Tibial artery (tissue), 4 donors: ENCODE measurements at regions not wholly inside any gene's neighbourhood (a gene's known extent, or its start where the extent isn't known, plus 50 kb on each side); places are given as distances from the start of the nearest gene placed in this dataset.

Experiments
- DNase-seq, 2 donors: peaks; one replicate each; pipeline ENCODE4 v3.0.0-alpha.2; 2019
- H3K27ac ChIP-seq, 2 donors: fragments of 200-600 bp; sonication (generic) in 1 of 2; 1 replicate in 1 of 2; 2 replicates in 1 of 2; pipeline ENCODE4 v1.5.1; 2018 to 2019; ENCODE audit warnings: mild to moderate bottlenecking in 1 of 2
- H3K27me3 ChIP-seq, 2 donors: fragments of 200-600 bp; sonication (generic) in 1 of 2; one replicate each; pipeline versions ENCODE4 v1.5.1 to v1.6.0; 2016 to 2019
- H3K36me3 ChIP-seq, 3 donors: fragments of 200-600 bp; sonication (generic) in 2 of 3; one replicate each; pipeline ENCODE4 v1.5.1; 2016 to 2019; ENCODE audit warnings: mild to moderate bottlenecking in 2 of 3
- H3K4me1 ChIP-seq, 4 donors: fragments of 200-600 bp; sonication (generic) in 2 of 4; 1 replicate in 3 of 4; 2 replicates in 1 of 4; pipeline ENCODE4 v1.5.1; 2016 to 2019
- H3K4me3 ChIP-seq, 2 donors: fragments of 200-600 bp; sonication (generic) in 1 of 2; 1 replicate in 1 of 2; 2 replicates in 1 of 2; pipeline ENCODE4 v1.5.1; 2018 to 2019; ENCODE audit warnings: mild to moderate bottlenecking in 2 of 2
- H3K9me3 ChIP-seq, 3 donors: fragments of 200-600 bp; sonication (generic) in 1 of 3; one replicate each; pipeline ENCODE4 v1.5.1; 2016 to 2019
- intact Hi-C: fragments of 100-400 bp; cut with DNase I; formaldehyde crosslinking; loops from one replicate; pipeline ENCODE4 v1.15.0; 2023; ENCODE audit warnings: low total_unique reads
- TF ChIP-seq, protein P1 (sequence below), 2 experiments: fragments of 200-600 bp in 1 of 2; fragments of 450-650 bp in 1 of 2; IDR thresholded peaks; one replicate each; pipeline ENCODE4 v1.5.1; 2017 to 2019; ENCODE audit warnings: antibody characterized with exemption in 2 of 2, mild to moderate bottlenecking in 1 of 2, moderate library complexity in 1 of 2

DNA sequence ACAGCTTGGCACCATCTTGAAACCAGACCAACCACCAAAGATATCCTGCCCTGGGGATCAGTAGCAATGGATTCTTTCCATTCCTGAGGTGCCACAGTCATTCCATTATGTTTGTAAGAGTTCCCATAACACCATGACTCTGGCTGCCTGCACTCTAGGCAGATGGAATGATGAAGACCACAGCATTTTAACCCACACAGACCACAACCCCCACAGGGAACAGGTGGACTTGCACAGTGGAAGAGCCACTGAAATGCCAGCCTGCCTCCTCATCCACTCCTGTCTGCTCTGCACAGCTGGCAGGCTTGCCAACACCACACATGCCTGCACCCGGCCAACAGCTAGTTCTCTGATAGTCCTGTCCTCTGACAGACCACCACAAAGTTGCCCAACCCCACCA is 2362.2 kb upstream of the AGA start:
- TF ChIP-seq, protein P1, sequence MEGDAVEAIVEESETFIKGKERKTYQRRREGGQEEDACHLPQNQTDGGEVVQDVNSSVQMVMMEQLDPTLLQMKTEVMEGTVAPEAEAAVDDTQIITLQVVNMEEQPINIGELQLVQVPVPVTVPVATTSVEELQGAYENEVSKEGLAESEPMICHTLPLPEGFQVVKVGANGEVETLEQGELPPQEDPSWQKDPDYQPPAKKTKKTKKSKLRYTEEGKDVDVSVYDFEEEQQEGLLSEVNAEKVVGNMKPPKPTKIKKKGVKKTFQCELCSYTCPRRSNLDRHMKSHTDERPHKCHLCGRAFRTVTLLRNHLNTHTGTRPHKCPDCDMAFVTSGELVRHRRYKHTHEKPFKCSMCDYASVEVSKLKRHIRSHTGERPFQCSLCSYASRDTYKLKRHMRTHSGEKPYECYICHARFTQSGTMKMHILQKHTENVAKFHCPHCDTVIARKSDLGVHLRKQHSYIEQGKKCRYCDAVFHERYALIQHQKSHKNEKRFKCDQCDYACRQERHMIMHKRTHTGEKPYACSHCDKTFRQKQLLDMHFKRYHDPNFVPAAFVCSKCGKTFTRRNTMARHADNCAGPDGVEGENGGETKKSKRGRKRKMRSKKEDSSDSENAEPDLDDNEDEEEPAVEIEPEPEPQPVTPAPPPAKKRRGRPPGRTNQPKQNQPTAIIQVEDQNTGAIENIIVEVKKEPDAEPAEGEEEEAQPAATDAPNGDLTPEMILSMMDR (IDR thresholded peaks at IDR 0.05) = no peak
- no peaks in the 10 kb centered on the region for H3K27me3 ChIP-seq
- no peak overlapping the region for H3K27ac ChIP-seq
- no peak overlapping the region for H3K4me3 ChIP-seq
- intact Hi-C loops = no loop called here
- no peak for DNase-seq
- H3K9me3 ChIP-seq = no peaks in the 10 kb centered on the region
- no peaks in the 10 kb centered on the region for H3K4me1 ChIP-seq
- H3K36me3 ChIP-seq = no peaks in the 10 kb centered on the region

GRCh38 chr4:179817317-179817716 is 2375.1 kb upstream of the AGA start:
- intact Hi-C loops = no loop called here
- no peak for DNase-seq
- H3K9me3 ChIP-seq = peaks cover 0 to 4% (median 0%) of the 10 kb centered on the region in 3 donors
- no peaks in the 10 kb centered on the region for H3K4me1 ChIP-seq
- no peaks in the 10 kb centered on the region for H3K27me3 ChIP-seq
- no peak overlapping the region for H3K27ac ChIP-seq
- H3K4me3 ChIP-seq = no peak overlapping the region
- TF ChIP-seq, protein P1 (IDR thresholded peaks at IDR 0.05) = no peak
- H3K36me3 ChIP-seq = no peaks in the 10 kb centered on the region

DNA sequence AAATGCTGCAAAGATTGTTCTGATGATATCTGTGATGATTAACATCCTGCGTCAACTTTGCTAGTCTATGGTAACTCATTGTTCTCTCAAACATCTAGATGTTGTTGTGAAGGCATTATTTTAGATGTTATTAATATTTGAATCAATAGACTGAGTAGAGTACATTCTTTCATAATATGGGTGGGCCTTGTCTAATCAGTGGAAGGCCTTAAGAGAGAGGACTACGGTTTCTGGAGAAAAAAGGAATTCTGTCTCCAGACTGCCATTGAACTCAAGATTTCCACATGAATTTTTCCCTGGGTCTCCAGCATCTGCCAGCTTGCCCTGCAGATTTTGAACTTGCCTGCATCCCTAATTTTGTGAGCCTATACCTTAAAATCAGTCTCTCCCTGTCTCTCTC is 2381.1 kb upstream of the AGA start:
- TF ChIP-seq, protein P1 (IDR thresholded peaks at IDR 0.05) = no peak
- Histone ChIP-seq H3K4me1 (no peaks in the 10 kb centered on the region), H3K36me3 (no peaks in the 10 kb centered on the region), H3K4me3 (no peak overlapping the region), H3K27me3 (no peaks in the 10 kb centered on the region), H3K27ac (no peak overlapping the region), H3K9me3 (peaks cover 0 to 4% (median 0%) of the 10 kb centered on the region in 3 donors)
- intact Hi-C loops = no loop called here
- DNase-seq = no peak

GRCh38 chr4:179831274-179831673 is 2389.0 kb upstream of the AGA start:
- DNase-seq = no peak
- intact Hi-C loops = no loop called here
- TF ChIP-seq, protein P1 (IDR thresholded peaks at IDR 0.05) = no peak
- Histone ChIP-seq H3K36me3 (no peaks in the 10 kb centered on the region), H3K9me3 (no peaks in the 10 kb centered on the region), H3K4me3 (no peak overlapping the region), H3K4me1 (no peaks in the 10 kb centered on the region), H3K27ac (no peak overlapping the region), H3K27me3 (no peaks in the 10 kb centered on the region)

GRCh38 chr4:179836179-179837075 is 2394.2 kb upstream of the AGA start:
- Histone ChIP-seq H3K27ac (no peak overlapping the region), H3K4me3 (no peak overlapping the region), H3K36me3 (no peaks in the 10 kb centered on the region), H3K9me3 (no peaks in the 10 kb centered on the region), H3K4me1 (no peaks in the 10 kb centered on the region), H3K27me3 (no peaks in the 10 kb centered on the region)
- no peak for DNase-seq
- TF ChIP-seq, protein P1 (IDR thresholded peaks at IDR 0.05) = no peak
- intact Hi-C loops = no loop called here
